Hepatocyte (in vitro differentiated cells): ENCODE measurements at regions not wholly inside any gene's neighbourhood (a gene's known extent, or its start where the extent isn't known, plus 50 kb on each side); places are given as distances from the start of the nearest gene placed in this dataset.

ENCODE experiments used
- CTCF ChIP-seq: fragments of 200-600 bp; sonication (generic); IDR thresholded peaks from 2 replicates; pipeline ENCODE4 v1.5.1; 2016; ENCODE audit warnings: antibody characterized with exemption, mild to moderate bottlenecking; ENCODE audit not compliant: poor library complexity
- EZH2phosphoT487 ChIP-seq: fragments of 200-600 bp; sonication (generic); IDR thresholded peaks from one replicate; pipeline ENCODE4 v1.6.1; 2018; ENCODE audit warnings: antibody characterized with exemption, mild to moderate bottlenecking, low read depth, moderate library complexity; ENCODE audit not compliant: unreplicated experiment, severe bottlenecking

- TF ChIP-seq CTCF (no peak), EZH2phosphoT487 (no peak)
Measured at GRCh38 chr22:34113381-34113780, 193.1 kb upstream of the LARGE1 start.
